Spleen (tissue), 11 donors: ENCODE measurements at regions not wholly inside any gene's neighbourhood (a gene's known extent, or its start where the extent isn't known, plus 50 kb on each side); places are given as distances from the start of the nearest gene placed in this dataset.
A peak's percentile ranks its signal among the peaks of the same experiment; 100 is the strongest.

Source experiments
- DNase-seq: peaks from one replicate; pipeline ENCODE4 v3.0.0-alpha.2; 2020
- H3K27ac ChIP-seq, 8 donors: fragments of 200-600 bp; sonication (generic) in 7 of 8; 1 replicate in 4 of 8; 2 replicates in 4 of 8; pipeline versions ENCODE4 v1.5.0 to v1.8.0; 2016 to 2021; ENCODE audit warnings: inconsistent platforms in 4 of 8, mild to moderate bottlenecking in 4 of 8, moderate library complexity in 1 of 8
- H3K27me3 ChIP-seq, 7 donors: fragments of 200-600 bp; sonication (generic) in 6 of 7; replicated peaks in 1 of 7; 1 replicate in 4 of 7; 2 replicates in 3 of 7; pipeline versions ENCODE4 v1.5.0 to v1.8.0; 2016 to 2021; ENCODE audit warnings: inconsistent platforms in 3 of 7, mild to moderate bottlenecking in 1 of 7
- H3K36me3 ChIP-seq, 6 donors: fragments of 200-600 bp; sonication (generic) in 5 of 6; 1 replicate in 4 of 6; 2 replicates in 2 of 6; pipeline versions ENCODE4 v1.5.0 to v1.8.0; 2016 to 2021; ENCODE audit warnings: inconsistent platforms in 2 of 6
- H3K4me1 ChIP-seq, 6 donors: fragments of 200-600 bp; sonication (generic) in 5 of 6; 1 replicate in 3 of 6; 2 replicates in 3 of 6; pipeline versions ENCODE4 v1.5.0 to v1.8.0; 2016 to 2021; ENCODE audit warnings: inconsistent platforms in 3 of 6
- H3K4me3 ChIP-seq, 8 donors: fragments of 200-600 bp; sonication (generic) in 7 of 8; 1 replicate in 4 of 8; 2 replicates in 4 of 8; pipeline versions ENCODE4 v1.5.0 to v1.8.0; 2016 to 2021; ENCODE audit warnings: inconsistent platforms in 4 of 8, mild to moderate bottlenecking in 4 of 8, moderate library complexity in 2 of 8
- H3K9me3 ChIP-seq, 8 donors: fragments of 200-600 bp; sonication (generic) in 7 of 8; 1 replicate in 4 of 8; 2 replicates in 4 of 8; pipeline versions ENCODE4 v1.5.0 to v1.8.0; 2016 to 2021; ENCODE audit warnings: inconsistent platforms in 4 of 8
- CTCF ChIP-seq, 11 experiments: fragments of 200-600 bp in 7 of 11; fragments of 450-650 bp in 4 of 11; sonication (generic) in 4 of 11; IDR thresholded peaks in 8 of 11; conservative IDR thresholded peaks in 3 of 11; 1 replicate in 7 of 11; 2 replicates in 4 of 11; pipeline versions ENCODE4 v1.4.0 to v1.8.0; 2016 to 2021; ENCODE audit warnings: antibody characterized with exemption in 11 of 11, inconsistent platforms in 4 of 11, mild to moderate bottlenecking in 1 of 11
- POLR2A ChIP-seq, 3 donors: fragments of 450-650 bp; IDR thresholded peaks; one replicate each; pipeline ENCODE4 v1.5.1; 2017; ENCODE audit warnings: antibody characterized with exemption in 3 of 3, mild to moderate bottlenecking in 1 of 3
- POLR2AphosphoS5 ChIP-seq, 3 donors: sonication (generic); formaldehyde crosslinking; IDR thresholded peaks; one replicate each; pipeline ENCODE4 v1.5.1; 2017; ENCODE audit warnings: antibody characterized with exemption in 3 of 3
- WGBS, 5 donors: extraction: QIAGEN DNeasy Blood & Tissue Kit in 3 of 5; methylation state at CpG; one replicate each; pipeline versions ENCODE4 v1.1.5 to v1.1.7; 2013 to 2018; 5-methylcytosine and 5-hydroxymethylcytosine counted together
- intact Hi-C: fragments of 100-400 bp; cut with DNase I; formaldehyde crosslinking; loops from one replicate; pipeline ENCODE4 v1.15.0; 2023; ENCODE audit warnings: low total_unique reads
- donor health status: healthy with polysubstance abuse.
- donor health status: DM: no; HTN: no; CAD: no; lungs with moderate emphysema.
- donor health status: DM: no; HTN: no; CAD: no.
- donor health status: Bipolar disorder and iron deficiency.
- donor health status: healthy.
- donor health status: DM: no; HTN: no; CAD: no.
- donor health status: DM: yes; HTN: yes; CAD: no.

GRCh38 chr12:77724367-77724957 is 106.2 kb upstream of the NAV3 start:
- 57 to 92% (median 69%) methylated on average over 1 of the region's 1 CpG for WGBS, 5 donors
- Histone ChIP-seq H3K27me3 (no peaks in the 10 kb centered on the region), H3K4me1 (peaks cover 0 to 7% (median 0%) of the 10 kb centered on the region in 6 donors), H3K4me3 (no peak overlapping the region), H3K9me3 (no peaks in the 10 kb centered on the region), H3K27ac (no peak overlapping the region), H3K36me3 (no peaks in the 10 kb centered on the region)
- intact Hi-C loops, result loop anchor here (5.0 kb wide), 1 partner anchor 203 kb away; no protein-coding TSS in a partner anchor
- DNase-seq, result no peak
- peak in 10 of 11 experiments; percentile 16 to 69 (median 46) for TF ChIP-seq CTCF (IDR thresholded peaks at IDR 0.05 in 8 of 11, conservative IDR thresholded peaks at IDR 0.05 in 3 of 11)
- TF ChIP-seq POLR2A (IDR thresholded peaks at IDR 0.05), result no peak
- TF ChIP-seq POLR2AphosphoS5 (IDR thresholded peaks at IDR 0.05), result no peak

- DNase-seq, result no peak
- intact Hi-C loops, result loop anchor here (5.0 kb wide), 1 partner anchor 204 kb away; no protein-coding TSS in a partner anchor
- peaks cover 0 to 7% (median 0%) of the 10 kb centered on the region in 6 donors for H3K4me1 ChIP-seq
- no peaks in the 10 kb centered on the region for H3K36me3 ChIP-seq
- no peak for TF ChIP-seq CTCF (IDR thresholded peaks at IDR 0.05 in 8 of 11, conservative IDR thresholded peaks at IDR 0.05 in 3 of 11)
- no peak for TF ChIP-seq POLR2A (IDR thresholded peaks at IDR 0.05)
- no peak for TF ChIP-seq POLR2AphosphoS5 (IDR thresholded peaks at IDR 0.05)
- H3K4me3 ChIP-seq, result no peak overlapping the region
- no peak overlapping the region for H3K27ac ChIP-seq
- H3K9me3 ChIP-seq, result peaks cover 0 to 7% (median 5%) of the 10 kb centered on the region in 8 donors
- H3K27me3 ChIP-seq, result no peaks in the 10 kb centered on the region
Observed at GRCh38 chr12:77723308-77723707, 107.4 kb upstream of the NAV3 start.

DNA sequence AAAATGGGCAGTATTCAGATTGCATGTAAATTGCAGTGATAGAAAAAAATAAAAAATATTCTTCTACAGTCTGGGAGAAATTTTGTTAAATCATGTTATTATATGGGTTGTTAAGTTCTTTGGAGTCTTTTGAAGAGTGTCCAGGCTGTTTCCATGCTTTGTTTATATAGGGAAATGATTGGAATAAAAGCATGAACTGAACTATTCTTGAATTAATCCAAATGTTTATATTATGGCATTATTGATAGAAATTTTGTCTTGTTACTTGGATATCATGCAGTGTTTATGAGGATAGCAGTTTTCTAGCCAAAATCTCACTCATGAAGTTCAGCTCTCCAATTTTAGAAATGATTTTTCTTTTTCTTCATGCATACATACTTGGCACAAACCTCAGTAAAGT is 108.2 kb upstream of the NAV3 start:
- Histone ChIP-seq H3K36me3 (no peaks in the 10 kb centered on the region), H3K4me3 (no peak overlapping the region), H3K27me3 (no peaks in the 10 kb centered on the region), H3K27ac (no peak overlapping the region), H3K4me1 (peaks cover 0 to 7% (median 0%) of the 10 kb centered on the region in 6 donors), H3K9me3 (peaks cover 0 to 14% (median 9%) of the 10 kb centered on the region in 8 donors)
- DNase-seq, result no peak
- TF ChIP-seq CTCF (IDR thresholded peaks at IDR 0.05 in 8 of 11, conservative IDR thresholded peaks at IDR 0.05 in 3 of 11), result no peak
- TF ChIP-seq POLR2AphosphoS5 (IDR thresholded peaks at IDR 0.05), result no peak
- TF ChIP-seq POLR2A (IDR thresholded peaks at IDR 0.05), result no peak
- intact Hi-C loops, result loop anchor here (5.0 kb wide), 1 partner anchor 205 kb away; no protein-coding TSS in a partner anchor

DNA sequence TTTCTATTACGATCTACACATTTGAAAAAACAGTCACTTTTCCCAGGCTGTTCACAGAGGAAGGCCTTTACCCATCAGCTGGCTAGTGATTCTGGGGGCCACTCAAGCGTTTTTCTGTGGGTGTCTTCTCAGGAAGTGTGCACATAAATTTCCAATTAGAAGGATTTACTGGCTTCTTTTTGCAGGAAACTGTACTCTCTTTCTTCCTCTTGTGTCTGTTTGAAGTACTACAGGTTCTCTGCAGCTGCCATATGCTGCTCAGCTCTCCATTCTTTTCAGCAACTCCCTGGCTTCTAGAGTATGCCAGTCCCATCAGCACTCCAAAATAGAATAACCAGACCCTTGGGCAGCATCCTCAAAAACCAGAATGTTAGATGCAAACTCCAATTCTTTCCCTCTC is 110.4 kb upstream of the NAV3 start:
- H3K4me1 ChIP-seq, result peaks cover 0 to 7% (median 0%) of the 10 kb centered on the region in 6 donors
- H3K36me3 ChIP-seq, result no peaks in the 10 kb centered on the region
- peaks cover 0 to 14% (median 9%) of the 10 kb centered on the region in 8 donors for H3K9me3 ChIP-seq
- no peak for DNase-seq
- WGBS, 5 donors, result 33 to 49% (median 39%) methylated on average over 2 of the region's 2 CpGs
- intact Hi-C loops, result loop anchor here (5.0 kb wide), 1 partner anchor 207 kb away; no protein-coding TSS in a partner anchor
- no peak overlapping the region for H3K4me3 ChIP-seq
- TF ChIP-seq POLR2A (IDR thresholded peaks at IDR 0.05) (no peak), CTCF (IDR thresholded peaks at IDR 0.05 in 8 of 11, conservative IDR thresholded peaks at IDR 0.05 in 3 of 11) (no peak), POLR2AphosphoS5 (IDR thresholded peaks at IDR 0.05) (no peak)
- no peak overlapping the region for H3K27ac ChIP-seq
- H3K27me3 ChIP-seq, result no peaks in the 10 kb centered on the region
